GM21786 (cell line): ENCODE measurements at regions not wholly inside any gene's neighbourhood (a gene's known extent, or its start where the extent isn't known, plus 50 kb on each side); places are given as distances from the start of the nearest gene placed in this dataset.

ENCODE experiments used
- ATAC-seq: cut with Tn5 transposase; IDR thresholded peaks from one replicate; pipeline ENCODE4 v1.9.1; 2021; ENCODE audit not compliant: unreplicated experiment

DNA sequence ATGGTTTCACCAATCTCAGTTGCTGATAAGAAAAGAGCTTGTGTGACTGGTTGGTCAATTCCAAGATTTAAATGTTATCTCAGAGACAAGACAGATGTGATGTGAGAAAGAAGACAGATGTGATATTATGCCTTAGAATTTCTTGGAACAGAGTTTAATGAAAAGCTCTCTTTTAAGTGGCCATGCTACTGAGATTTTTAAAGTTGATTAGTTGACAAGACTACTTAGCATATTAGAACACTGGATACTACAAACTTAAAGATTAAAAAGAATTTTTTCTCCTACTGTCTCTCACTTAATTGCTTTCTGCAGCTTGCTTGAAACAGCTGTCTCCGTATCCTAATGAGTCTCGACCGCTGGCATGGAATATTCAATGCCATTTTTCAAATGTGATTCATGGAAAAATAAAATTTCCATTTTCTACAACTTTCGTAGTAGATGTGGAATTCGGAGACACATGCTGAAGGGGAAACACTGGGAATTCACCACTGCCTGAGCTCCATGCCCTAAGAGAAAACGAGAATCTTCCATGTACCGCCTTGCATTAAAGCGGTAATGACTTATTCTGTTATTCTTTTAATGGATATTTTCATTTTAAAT, 634.2 kb upstream of the SETBP1 start:
- ATAC-seq = no peak

DNA sequence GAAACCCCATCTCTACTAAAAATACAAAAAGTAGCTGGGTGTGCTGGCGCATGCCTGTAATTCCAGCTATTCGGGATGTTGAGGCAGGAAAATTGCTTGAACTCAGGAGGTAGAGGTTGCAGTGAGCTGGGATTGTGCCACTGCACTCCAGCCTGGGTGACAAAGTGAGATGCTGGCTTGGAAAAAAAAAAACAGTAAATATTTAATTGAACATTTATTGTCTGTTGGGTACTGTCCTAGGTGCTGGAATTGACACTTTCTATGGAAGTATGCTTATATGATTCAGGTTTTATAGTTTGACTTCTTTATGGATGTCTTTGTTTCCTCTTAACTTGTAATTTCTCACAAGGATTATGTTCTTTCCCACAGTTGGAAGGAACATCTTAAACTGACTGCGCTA, 633.1 kb upstream of the SETBP1 start:
- ATAC-seq = no peak

DNA sequence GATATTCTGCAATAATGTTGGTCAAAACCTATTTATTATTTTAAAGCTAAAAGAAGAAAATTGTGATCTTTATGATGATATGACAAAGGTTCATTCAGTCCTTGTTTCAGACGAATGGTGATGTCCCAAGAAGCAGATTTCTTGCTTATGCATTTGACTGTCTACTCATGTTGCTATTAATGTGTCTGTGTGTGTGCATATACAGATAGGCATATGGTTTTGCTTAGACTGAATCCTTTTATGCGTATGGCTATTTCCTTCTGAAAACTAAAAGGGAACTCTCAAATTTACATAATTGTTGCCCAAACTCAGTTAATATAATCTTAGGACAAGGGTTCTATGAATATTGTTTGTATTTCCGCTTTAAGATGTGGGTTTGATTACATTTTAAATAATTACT, 632.3 kb upstream of the SETBP1 start:
- no peak for ATAC-seq

DNA sequence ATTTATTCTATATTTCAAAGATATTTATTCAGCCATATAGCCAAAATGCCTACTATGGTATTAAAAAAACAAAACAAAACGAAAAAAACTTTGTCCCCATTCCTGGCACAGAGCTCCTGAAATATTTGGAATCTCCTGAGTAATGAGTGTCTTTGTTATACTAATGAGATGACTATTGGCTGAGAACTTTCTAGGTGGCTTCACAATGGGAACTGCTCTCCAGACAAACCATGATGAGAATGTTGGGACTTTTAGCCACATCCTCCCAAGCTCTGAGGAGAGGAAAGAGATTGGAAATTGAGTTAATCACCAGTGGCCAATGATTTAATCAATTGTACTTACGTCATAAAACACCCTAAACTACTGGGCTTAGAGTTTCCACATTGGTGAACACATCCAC, 631.8 kb upstream of the SETBP1 start:
- no peak for ATAC-seq

DNA sequence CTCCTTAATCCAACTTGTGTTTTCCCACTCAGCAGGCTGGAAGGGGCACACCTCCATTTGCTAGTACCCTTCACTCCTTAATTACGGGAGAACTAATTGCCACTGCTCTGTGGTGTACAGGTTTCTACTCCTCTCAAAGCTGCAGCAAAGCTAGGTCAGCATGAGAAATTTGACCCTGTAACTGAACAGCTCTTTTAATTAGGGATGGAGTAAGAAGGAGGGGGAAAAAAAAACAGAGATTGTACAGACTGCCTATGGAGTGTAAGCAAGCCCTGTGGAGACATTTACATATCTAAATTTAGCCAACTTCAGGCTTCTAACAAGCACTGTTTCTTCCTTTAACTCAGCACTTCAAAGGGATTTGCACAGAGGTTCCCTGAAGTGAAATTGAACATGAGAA, 629.7 kb upstream of the SETBP1 start:
- ATAC-seq = no peak

DNA sequence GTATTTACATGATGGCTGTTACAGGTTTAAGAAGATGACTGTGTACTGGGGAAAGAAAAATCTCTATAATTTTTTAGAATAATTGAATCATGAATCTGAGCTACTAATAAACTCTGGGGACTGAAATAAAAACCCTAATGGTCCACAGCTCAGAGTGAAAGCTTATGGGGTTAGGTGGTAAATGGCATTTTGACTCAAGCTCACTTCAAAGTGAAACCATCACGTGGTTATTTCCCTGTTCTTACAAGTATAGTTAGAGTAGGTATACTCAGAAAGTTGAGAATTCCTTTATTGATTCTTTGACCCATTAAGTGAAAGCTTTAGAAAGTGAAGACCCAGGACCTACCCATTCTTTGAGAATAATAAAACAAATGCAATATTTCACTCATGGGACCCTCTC, 626.2 kb upstream of the SETBP1 start:
- no peak for ATAC-seq

DNA sequence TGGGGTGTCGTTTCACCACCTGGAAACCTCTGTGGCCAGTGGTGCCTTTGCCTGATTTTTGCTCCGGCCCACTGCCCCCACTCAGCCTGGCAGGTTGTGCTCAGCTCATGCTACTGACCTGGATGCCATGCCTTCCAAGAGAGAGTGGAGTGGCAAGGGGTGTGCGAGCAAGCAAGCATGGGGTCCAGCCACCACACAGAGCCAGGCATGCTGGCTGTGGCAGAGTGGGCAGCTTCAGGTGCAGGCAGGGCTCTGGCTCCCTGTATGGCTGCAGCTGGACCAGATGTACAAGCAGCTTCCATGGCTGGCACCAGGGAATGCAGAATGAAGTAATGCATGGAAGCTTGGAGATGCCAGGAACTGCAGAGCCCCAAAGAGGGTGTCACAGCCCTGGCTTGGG, 620.5 kb upstream of the SETBP1 start:
- no peak for ATAC-seq

DNA sequence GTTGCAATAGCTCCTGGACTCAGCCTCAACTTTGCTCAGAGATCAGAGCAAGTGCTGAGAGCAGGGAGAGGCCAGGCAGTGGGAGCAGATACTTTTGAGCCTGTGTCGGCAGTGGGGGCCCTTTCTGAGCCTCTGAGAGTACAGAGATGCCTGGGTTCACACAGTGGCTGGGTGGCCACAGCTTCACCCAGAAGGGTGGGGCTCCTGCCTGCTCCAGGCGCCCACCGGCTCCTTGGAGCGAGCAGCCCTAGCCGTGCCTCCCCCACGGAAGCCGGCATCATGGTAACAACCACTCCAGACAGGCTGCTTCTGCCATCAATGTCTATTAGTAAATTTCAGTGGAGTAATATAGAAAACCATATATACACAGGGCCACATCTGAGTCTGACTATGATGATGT, 619.2 kb upstream of the SETBP1 start:
- ATAC-seq = no peak

DNA sequence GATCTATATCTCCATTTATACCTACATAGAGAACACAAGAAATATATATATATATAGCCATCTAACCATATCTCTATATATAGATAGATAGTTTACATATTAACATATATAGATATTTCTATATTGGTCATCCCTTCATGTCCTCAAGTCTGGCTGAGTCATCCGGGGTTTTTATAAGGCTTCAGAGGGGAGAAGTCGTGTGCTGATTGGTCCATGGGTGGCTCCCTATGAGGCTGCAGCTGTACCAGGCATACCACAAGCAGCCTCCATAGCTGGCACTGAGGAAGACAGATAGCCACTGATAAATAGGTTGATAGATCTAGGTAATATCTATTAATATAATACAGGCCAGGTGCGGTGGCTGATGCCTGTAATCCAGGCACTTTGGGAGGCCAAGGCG, 618.3 kb upstream of the SETBP1 start:
- no peak for ATAC-seq

DNA sequence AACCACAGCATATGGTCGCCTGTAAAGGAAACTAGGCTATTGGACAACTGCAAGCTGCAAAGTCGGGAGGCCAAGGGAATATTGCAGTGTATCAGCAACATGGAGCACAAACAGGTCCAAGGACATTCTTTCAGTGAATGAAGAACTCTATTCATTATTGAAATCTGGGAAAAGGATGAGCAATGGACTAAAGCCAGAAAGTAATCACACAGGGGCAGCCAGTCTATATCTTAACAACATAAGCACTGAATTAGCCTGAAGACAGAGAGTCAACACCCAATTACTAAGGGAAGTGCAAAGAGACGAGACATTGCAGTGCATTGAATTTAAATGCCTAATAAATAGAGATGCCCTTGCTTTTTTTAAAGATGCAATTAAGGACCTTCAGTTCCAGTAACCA, 615.5 kb upstream of the SETBP1 start:
- no peak for ATAC-seq

DNA sequence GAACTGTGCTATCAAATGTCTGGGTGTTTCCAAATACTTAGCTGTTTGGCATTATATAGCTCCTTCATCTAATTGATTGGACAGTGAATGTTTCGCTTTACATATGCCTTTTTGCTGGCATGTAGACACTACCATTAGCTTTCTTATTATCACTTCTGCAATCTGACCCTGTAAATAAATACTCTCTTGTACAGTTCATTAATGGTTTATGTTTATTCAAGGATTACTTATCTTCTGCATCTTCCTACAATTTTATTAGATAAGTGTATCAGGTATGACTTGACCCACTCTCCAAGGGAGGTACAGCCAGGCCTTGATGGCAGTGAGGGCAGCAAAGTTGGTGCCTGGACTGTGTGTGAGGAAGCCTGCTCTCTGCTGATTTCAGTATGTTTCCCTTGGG, 614.1 kb upstream of the SETBP1 start:
- no peak for ATAC-seq

DNA sequence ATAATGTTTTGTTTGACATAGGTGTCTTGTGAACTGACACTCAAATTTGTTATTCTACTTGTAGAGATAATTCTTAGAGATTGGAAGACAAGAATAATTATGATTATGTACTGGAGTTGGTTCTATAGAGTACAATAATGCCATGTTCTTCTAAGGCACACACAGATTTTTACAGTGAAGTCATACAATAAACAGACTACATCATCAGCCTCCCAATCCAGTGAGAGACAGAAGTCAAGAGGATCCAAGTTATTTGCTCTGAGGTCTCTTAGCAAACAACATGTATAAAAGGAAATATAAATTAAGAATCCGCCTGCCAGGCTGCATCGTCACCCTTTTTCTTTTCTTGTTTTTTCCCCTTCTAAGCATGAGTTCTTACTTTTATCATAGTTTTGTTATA, 613.5 kb upstream of the SETBP1 start:
- ATAC-seq = no peak

DNA sequence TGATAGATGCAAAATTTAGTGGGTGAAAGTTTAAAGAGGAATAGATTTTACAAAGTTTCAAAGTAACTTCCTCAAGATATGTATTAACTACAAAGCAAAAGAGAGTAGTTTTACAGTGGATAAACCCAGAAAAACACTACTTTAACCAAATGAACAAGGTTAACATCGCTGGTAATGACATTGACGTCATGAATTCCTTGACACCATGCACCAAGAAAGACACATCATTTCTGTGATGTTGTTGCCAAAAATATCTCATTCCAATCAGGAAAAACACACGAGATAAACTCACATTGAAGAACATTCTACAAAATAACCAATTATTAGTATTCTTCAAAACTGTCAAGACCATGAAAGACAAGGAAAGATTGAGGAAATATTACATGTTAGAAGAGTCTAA, 605.6 kb upstream of the SETBP1 start:
- no peak for ATAC-seq

DNA sequence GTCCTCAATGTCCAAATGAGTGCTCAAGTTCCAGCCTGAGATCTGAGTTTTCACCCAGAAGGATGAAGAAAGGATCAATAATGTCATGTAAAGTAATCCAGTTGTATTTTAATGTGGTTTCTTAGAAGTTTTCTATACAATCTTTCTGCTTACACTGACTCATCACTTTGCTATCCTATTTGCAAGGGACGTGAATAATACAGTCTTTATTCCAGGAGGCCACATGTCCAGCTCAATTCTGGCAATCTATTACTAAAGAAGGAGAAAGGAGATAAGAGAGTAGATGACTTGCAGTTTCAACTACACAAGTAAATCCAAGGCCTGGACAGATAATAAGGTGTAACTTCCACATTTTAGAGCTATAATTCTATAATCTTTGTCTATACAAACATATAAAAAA, 601.1 kb upstream of the SETBP1 start:
- ATAC-seq = no peak

DNA sequence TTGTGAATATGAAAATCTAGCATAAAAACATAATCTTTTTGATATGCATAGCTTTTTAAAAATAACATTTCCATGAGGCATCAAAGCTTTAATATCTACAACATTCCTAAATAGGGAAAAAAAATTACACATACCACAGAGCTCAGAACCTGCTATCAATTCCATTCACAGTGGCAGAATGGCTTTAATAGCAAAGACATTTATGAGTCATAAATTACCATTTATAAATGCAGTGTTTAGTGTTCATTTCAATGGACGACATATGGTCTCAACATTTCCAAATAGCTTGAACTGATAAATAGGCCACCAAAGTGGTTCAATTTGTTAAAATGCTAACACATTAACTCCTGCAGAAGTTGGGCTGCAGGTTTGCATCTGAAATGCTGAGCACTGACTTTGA, 600.6 kb upstream of the SETBP1 start:
- ATAC-seq = no peak

DNA sequence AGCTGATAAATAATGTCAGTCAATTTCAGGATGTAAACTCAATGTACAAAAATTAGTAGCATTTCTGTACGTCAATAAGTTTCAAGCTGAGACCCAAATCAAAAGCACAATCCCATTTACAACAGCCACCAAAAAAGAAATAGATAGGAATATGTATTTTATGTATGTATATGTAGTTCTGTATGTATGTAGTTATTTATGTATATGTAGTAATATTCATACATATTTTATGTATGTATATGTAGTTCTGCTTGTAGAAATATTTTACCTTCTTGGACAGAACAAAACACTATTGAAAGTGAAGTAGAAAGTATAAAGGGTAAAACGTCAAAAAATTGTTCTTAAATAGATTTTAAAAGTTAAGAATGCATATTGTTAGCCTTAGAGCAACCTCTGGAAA, 591.0 kb upstream of the SETBP1 start:
- ATAC-seq = no peak

DNA sequence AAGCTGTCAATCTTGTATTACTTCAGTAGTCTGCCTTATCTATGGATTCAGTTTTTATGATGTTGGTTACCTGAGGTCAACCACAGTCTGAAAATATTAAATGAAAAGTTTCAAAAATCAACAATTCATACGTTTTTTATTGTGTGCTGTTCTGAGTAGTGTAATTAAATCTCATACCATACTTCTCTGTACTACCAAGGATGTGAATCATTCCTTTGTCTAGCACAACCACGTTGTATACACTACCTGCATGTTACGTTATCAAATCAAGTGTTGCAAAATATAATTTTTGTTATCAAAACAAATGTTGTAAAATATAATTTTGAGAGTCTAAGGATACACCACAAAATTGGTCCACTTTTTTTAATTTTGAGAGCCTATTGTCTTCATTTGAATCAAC, 590.2 kb upstream of the SETBP1 start:
- no peak for ATAC-seq

DNA sequence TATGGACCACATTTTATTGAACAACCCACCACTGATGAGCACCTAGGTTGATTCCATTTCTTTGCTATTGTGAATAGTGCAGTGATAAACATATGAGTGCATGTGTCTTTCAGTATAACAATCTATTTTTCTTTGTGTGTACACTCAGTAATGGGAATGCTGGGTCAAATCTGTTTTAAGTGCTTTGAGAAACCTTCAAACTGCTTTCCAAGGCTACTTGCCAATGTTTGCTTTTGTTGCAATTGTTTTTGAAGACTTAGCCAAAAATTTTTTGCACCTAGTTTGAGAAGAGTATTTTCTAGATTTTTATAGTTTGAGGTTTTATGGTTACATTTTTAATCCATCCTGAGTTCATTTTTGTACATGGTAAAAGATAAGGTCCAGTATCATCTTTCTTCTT, 587.4 kb upstream of the SETBP1 start:
- ATAC-seq = no peak

DNA sequence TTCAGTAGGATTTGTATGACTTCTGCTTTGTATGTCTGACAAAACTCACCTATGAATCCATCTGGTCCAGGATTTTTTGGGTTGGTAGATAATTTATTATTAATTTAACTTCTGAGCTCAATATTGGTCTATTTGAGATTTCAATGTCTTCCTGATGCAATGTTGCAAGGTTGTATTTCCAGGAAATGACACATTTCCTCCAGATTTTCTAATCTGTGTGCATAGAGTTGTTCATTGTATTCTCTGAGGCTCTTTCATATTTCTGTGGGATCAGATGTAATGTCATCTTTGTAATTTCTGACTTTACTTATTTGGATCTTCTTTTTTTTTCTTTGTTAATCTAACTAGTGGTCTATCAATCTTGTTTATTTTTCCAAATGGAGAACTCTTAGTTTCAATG, 584.7 kb upstream of the SETBP1 start:
- no peak for ATAC-seq

DNA sequence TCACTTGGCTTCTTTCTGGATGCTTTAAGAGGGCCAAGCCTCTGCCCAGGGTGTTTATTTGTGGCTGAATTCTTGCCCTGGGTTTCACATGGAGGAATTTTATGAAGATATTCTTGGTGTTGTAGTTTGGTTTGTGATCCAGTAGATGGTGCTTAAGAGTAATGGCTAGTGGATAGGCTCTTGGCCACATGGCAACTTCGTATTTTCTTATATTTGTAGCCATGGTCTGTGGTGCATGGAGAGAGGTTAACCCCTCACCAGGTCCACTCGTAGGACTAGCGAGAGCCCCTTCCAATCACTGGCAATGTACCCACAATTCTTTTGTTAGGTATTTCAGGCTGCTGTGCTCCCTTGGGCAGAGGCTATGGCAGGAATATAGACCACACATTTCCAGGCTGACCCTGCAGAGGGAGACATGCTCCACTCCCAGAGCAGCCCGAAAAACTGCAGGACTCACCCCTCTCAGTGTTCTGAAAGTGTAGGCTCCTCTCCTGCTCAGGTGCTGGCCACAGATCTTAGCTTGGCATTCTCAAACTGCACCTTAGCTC, 582.1 kb upstream of the SETBP1 start:
- no peak for ATAC-seq

DNA sequence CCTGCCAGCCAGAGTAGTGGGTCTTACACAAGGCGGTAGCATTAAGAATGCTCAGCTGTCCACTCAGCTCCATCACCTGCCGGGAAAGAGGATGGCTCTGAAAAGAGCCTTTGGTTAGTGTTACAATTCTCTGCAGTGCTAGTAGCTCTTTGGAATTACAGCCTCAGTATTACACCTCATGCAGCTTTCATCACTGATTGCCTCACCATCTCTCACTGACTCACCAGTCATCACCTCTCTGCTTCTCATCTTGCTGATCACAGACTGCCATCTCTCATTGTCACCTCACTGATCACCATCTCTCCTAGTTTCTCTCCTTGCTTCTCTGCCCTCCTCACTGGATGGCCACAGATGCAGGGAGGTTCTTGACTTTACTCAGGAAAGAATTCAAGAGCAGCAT, 573.5 kb upstream of the SETBP1 start:
- no peak for ATAC-seq

DNA sequence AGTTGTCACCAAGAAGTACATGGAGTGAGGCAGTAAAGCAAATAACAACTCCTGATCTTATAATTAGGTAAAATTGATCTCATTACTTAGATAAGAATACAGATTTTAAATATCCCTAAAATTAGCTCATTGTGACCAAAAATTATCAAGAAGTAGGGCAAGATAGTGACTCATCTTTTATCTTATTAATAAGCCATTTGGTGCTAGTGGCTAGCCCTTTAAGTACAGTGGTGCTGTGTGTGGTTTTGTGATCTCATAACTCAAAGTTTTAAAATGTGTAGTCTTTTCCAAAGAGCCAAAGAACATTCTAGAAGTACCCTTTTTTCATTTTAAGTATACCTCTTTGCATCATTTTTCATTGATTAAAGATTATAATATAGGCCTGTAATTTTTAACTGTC, 569.4 kb upstream of the SETBP1 start:
- no peak for ATAC-seq

DNA sequence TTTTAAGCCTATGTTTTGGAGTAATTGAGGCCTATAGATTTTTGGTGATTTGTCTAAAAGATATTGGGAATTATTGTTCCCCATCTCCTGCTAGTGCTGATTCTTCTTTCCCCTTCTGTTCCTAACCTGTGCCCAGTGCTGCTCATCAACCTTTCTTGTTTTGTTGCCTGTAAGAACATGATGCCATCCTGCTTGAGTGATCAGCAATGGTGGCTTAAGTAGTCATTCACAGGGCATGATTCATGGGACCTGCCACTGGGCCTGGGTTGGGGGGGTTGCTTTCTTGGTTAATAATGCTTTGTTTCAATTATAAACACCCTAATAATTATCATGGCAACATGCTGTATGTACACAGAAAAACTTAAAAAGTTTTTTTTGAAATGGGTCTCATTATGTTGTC, 562.9 kb upstream of the SETBP1 start:
- no peak for ATAC-seq

DNA sequence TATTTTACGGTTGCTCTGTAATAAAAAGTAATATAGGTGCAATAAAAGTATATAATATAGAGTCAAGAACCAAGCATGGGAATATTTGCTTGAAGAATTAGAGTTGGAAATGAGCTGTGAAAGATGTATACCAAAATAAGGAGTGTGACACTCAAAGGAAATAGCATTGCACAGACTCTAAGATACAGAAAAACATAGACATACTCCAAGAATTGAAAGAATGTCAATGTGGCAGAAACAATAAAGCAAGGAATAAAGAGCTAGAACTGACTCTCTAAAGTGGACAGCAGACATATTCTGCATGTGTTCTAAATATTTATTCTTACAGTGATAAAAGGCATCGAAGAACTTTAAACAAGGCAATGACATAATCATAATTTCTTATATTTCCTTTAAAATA, 561.1 kb upstream of the SETBP1 start:
- no peak for ATAC-seq
